ENCODE measurements at regions not wholly inside any gene's neighbourhood (a gene's known extent, or its start where the extent isn't known, plus 50 kb on each side); places are given as distances from the start of the nearest gene placed in this dataset.
"Not testable (repeated sequence)": the region's sequence is repeated elsewhere in the genome, so short reads cannot be mapped to it uniquely, and the experiment has no call there.

DNA sequence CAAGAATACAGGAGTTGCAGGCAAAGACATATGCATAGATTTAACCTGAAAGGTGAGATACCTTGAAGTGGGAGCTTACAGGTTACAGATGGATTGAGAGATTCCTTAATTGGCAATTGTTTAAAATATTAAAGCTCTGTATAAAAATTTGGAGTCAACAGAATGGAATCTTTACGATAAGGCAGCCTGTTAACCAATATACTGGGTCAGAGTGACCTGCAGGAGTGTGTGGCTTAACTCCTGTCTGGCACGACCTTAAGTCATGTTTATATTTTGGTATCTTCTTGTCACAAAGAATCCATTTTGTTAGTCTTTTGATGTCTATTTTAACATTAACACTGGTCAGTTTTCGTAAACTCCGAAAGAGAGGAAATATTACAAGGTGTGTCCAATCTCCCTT lies 1058.2 kb upstream of the CRIM1 start:
- no peak for DNase-seq

DNA sequence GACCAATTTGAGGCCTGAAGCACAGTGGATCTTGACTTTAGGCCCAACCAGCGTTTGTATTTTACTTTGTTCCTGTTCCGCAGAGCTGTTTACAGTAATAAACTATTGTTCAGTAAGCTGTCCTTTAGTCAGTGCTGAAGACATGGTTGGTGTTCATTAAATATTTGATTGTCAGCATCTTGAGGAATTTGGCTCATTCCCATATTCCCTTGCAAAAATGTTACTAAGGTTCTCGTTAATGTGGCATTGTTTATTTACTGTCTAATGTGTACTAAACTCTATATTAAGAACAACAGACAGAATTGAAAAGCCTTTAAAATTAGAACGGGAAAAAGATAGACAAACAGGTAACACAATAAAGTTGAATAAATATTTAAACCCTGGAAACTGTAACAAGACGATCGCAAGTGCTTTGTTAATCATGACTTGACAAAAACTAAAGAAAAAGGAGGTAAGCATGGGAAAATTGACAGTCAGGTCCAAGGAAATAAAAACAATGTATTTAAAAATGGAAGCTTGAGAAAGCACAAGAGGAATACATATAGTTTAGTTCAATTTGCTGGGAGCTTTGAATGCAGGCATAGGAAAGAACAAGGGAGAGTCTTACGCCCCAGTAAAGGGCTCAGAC lies 1060.8 kb upstream of the CRIM1 start:
- DNase-seq = no peak

GRCh38 chr2:35293261-35293660 lies 1062.3 kb upstream of the CRIM1 start:
- DNase-seq = no peak

GRCh38 chr2:35292199-35292598 lies 1063.4 kb upstream of the CRIM1 start:
- DNase-seq = peak; percentile 2

DNA sequence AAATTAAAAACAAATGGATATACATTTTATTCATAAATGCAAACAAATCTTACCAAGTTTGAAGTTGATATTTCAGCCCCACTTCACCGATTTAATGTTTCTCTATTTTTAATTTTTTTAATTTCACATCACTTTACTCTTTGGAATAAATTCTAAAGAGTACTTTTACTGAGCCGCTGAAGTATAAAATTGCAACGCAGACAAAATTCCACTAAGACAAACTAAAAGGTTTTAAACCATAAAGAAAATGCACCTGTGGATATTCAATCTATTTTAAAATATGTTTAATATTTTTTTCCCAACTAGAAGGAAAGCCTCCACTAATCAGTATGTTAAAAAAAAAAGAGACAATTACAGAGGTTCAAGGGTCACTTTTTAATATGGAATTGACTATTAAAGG lies 1073.9 kb upstream of the CRIM1 start:
- no peak for DNase-seq

DNA sequence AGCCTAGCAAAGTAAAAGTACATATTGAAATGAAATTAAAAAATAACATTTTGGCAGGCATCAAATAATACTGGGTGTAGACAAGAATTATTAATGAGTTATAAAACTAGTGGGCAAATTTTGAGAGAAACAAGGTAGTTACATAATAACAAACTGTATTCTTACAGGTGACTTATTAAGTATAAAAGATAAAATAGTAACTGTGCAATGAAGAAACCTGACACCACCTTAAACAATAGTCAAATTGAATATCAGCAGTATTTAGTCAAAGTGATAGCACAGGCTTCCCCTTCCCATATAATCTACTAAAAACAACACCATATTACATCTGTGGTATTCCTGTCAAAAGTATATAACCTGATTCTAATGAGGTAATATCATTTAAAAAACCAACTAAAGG lies 1099.8 kb upstream of the CRIM1 start:
- no peak for DNase-seq

DNA sequence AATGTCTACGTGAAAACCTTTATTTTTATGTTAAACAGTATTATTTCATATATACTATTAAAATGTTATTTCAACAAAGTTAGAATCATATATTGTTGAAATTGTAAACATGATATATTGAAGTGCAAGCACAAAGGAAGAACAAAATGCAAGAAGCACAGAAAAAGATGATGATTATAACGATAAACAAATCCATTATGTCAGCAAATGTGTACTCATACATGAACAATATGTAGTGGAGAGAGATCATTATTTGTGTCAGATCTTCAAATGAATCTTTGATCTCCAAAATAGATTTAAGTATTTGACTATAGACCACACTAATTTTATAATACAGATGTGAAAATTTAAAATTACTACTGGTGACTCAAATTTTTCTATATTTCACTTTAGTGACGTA lies 1104.4 kb upstream of the CRIM1 start:
- no peak for DNase-seq

- DNase-seq = no peak
Measured at GRCh38 chr2:35246702-35247101, 1108.9 kb upstream of the CRIM1 start.

DNA sequence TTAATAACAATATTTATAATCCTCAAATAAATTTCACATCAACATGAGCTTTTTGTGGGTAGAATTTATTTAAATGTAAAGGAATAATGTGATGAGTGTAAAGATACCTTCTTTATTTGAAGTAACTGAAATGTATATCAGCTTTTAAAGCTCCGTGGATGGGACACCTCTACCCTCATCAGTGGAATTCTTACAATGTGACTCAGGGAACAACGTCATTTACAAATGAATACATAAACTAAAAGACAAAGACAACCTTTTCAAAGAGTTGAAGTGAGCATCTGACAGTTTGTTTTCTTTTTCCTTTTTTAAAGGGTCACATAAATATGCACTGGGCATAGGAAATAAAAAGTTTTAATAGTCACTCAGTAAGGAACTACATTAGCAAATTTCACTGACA lies 1127.0 kb upstream of the CRIM1 start:
- DNase-seq = no peak

DNA sequence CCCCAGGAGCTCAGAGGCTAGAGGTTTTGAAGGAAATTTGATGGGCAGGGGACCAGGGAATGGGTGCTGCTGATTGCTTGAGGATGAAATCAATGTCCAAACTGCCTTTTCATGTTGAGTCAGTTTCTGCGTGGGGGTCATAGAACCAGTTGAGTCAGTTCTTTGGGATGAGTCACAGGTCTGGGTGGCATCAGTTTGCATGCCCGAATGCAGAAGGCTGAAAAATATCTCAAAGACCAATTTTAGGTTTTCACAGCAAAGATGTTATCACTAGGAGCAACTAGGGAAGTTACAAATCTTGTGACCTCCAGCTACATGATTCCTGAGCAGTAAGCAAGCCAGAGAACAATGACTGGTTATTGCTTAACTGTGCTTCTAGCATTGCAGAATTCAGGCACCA lies 1135.1 kb upstream of the CRIM1 start:
- no peak for DNase-seq

GRCh38 chr2:35204881-35205280 lies 1150.7 kb upstream of the CRIM1 start:
- DNase-seq = no peak

DNA sequence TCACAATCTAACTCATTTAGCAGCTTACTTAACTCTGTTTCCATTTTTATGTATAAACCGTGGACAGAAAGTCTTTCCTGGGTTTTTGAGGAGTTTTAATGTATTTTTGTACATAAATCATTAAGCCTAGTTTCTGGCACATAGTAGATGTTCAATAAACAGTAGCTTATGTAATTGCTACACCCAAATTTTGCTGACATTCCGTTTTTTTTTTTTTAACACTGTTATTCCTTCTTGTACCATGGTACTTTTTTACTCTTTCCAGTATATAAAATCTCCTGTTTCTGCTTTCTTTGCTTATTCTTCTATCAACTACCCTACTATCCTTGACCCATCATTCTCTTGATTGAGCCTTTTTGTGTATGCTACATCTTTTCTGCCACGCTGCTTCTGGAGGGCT lies 1151.3 kb upstream of the CRIM1 start:
- no peak for DNase-seq

DNA sequence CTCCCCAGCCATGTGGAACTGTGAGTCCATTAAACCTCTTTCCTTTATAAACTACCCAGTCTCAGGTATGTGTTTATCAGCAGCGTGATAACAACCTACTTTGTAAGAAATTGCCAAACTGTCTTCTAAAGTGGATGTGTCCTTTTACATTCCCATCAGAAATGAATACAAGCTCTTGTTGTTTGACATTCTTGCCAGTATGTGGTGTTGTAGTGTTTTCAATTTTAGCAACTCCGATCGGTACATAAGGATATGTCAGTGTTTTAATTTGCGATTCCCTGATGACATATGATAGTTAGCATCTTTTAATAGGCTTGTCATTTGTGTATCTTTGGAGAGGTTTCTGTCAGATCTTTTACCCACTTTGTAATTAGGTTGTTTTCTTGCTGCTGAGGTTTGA lies 1156.3 kb upstream of the CRIM1 start:
- no peak for DNase-seq

DNA sequence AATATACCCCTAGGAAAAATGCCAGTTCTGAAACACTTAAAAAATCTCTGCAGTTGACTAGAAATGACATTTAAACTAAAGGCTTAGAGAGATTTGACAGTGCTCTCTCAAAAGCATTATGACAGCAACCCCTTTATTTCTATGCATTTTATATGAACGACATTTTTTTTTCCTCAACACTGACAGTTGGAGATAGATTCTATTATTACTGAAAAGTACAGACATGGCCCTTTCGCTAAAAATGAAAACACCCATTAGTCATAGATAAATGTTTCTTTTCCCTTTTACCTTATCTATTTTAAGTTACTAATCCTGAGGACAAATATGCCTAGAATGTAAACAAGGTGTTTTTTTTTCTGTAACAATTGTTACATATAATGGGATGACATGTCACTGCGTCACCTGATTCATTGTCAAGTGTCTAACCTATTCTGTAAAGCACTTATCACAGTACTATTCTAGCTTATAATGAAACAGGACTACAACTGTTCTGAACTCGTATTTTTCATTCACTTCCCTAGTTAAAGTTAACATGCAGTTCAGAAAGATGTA lies 1169.6 kb upstream of the CRIM1 start:
- DNase-seq = no peak

GRCh38 chr2:35184471-35184870 lies 1171.1 kb upstream of the CRIM1 start:
- DNase-seq = no peak

DNA sequence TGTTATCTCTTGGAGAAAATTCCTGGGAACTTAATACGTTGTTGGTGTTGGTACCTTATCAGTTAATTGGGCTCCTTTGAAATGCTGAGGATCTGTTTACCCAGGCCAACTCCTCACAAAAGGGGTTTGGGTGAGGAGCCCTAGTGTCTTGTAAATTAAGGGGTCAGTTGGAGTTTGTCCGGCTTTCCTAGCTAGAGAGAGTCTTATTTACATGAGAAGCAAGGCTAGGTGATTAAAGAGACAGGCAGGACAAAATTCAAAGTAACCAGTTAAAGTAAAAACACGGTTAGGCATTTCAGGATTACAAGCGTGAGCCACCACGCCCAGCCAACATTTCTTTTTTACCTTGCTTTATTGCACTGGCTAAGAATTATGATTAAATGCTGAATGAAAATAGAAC lies 1178.9 kb upstream of the CRIM1 start:
- not testable (repeated sequence) for DNase-seq

DNA sequence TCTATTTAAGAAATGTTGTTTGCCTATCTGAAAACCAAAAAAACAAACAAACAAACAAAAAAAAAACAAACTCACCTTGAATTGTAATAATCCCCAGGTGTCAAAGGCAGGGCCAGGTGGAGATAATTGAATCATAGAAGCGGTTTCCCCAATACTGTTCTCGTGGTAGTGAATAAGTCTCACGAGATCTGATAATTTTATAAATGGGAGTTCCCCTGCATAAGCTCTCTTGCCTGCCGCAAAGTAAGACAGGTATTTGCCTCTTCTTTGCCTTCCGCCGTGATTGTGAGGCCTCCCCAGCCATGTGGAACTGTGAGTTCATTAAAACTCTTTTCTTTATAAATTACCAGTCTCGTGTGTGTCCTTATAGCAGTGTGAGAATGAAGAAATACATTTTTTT lies 1180.7 kb upstream of the CRIM1 start:
- no peak for DNase-seq

GRCh38 chr2:35172687-35173086 lies 1182.9 kb upstream of the CRIM1 start:
- no peak for DNase-seq

DNA sequence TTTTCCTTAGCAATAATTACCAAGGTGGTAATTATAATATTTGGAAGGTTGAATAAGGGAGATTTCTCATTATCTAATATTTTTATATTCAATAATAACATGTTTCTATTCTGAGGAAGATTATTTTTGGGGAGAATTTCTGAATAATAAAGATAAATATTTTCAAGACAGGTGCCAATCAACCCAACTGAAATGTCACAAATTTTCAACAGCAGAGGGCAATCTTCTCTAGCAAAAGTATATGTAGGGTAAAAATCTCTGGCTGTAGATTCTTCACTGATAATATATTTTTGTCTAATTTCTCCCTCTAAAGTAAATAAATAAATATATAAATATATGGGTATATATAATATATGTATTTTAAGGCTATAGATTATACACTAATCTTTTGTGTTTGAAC lies 1187.2 kb upstream of the CRIM1 start:
- no peak for DNase-seq

DNA sequence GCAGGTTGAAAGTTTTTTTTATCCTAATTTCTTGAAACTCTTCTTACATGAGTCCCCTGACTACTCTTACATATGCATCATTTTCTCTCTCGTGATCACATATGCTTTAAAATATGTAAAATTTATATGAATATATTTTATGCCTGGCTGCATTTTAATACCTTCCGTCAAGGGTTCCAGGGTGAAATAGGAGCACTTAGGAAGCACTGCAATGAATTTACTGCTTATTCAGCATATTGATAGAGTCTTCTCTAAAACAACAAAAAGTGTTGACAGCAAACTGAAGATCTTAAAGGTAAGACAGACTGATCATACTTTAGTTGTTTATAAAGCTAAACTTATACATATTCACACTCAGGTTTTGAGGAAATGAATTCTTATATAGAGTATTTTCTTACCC lies 1191.6 kb upstream of the CRIM1 start:
- DNase-seq = no peak

GRCh38 chr2:35160871-35161270 lies 1194.7 kb upstream of the CRIM1 start:
- no peak for DNase-seq

- DNase-seq = no peak
Measured at GRCh38 chr2:35125871-35126270, 1229.7 kb upstream of the CRIM1 start.

GRCh38 chr2:35125278-35125677 lies 1230.3 kb upstream of the CRIM1 start:
- no peak for DNase-seq

DNA sequence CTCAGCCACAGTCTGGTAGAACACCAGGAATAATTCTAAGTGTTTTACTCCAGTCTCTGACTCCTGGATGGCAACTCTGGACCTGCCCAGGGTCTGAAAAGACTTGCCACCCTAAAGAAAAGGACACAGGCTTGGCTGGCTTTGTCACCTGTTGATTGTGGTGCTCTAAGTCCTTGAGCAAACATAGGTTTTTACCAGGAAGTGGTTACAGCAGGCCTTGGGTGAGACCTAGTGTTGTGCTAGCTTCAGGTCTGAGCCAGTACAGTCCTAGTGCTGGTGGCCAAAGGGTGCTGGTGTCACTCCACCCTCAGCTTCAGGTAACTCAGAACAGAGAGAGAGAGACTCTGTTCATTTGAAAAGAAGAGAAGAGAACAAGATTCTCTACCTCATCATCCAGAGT lies 1239.4 kb upstream of the CRIM1 start:
- DNase-seq = no peak

GRCh38 chr2:35114765-35115164 lies 1240.8 kb upstream of the CRIM1 start:
- DNase-seq = no peak
